Neural progenitor cell (in vitro differentiated cells): ENCODE measurements at regions not wholly inside any gene's neighbourhood (a gene's known extent, or its start where the extent isn't known, plus 50 kb on each side); places are given as distances from the start of the nearest gene placed in this dataset.
"Not testable (repeated sequence)": the region's sequence is repeated elsewhere in the genome, so short reads cannot be mapped to it uniquely, and the experiment has no call there.

Experiments used
- CTCF ChIP-seq: fragments of 200-600 bp; sonication (generic); IDR thresholded peaks from 2 replicates; pipeline ENCODE4 v1.5.1; 2017; ENCODE audit warnings: antibody characterized with exemption, mild to moderate bottlenecking
- EZH2 ChIP-seq: fragments of 200-600 bp; sonication (generic); IDR thresholded peaks from 2 replicates; pipeline ENCODE4 v1.6.1; 2017; ENCODE audit warnings: antibody characterized with exemption, mild to moderate bottlenecking, moderate library complexity
- EZH2phosphoT487 ChIP-seq: fragments of 200-600 bp; sonication (generic); IDR thresholded peaks from 2 replicates; pipeline ENCODE4 v1.6.1; 2017; ENCODE audit warnings: antibody characterized with exemption

- TF ChIP-seq CTCF, EZH2, EZH2phosphoT487: not testable (repeated sequence)
These were observed 310.9 kb upstream of the FRG1 start for GRCh38 chr4:189629733-189630132.
